T-helper 17 cell (primary cell): ENCODE measurements at regions not wholly inside any gene's neighbourhood (a gene's known extent, or its start where the extent isn't known, plus 50 kb on each side); places are given as distances from the start of the nearest gene placed in this dataset.
A peak's percentile ranks its signal among the peaks of the same experiment; 100 is the strongest.
"Not testable (repeated sequence)": the region's sequence is repeated elsewhere in the genome, so short reads cannot be mapped to it uniquely, and the experiment has no call there.

Experiments
- ATAC-seq: fragments of 150-1000 bp; cut with Tn5 transposase; 2 replicates; pipeline ENCODE4 v1.10.0; 2021; ENCODE audit warnings: mild to moderate bottlenecking, moderate library complexity
- DNase-seq, 3 donors: peaks; one replicate each; pipeline versions ENCODE4 v3.0.0 to v3.0.0-alpha.2; 2020 to 2021
- H3K9me3 ChIP-seq: one replicate; pipeline ENCODE4 v1.7.0; 2013; ENCODE audit warnings: low read length, mild to moderate bottlenecking; ENCODE audit not compliant: control insufficient read depth, poor library complexity, severe bottlenecking
- H3K27ac Mint-ChIP-seq: one replicate; pipeline ENCODE4 v1.8.0; 2022; ENCODE audit warnings: mild to moderate bottlenecking, moderate library complexity, mixed read lengths
- H3K27me3 Mint-ChIP-seq: one replicate; pipeline ENCODE4 v1.8.0; 2022; ENCODE audit warnings: mixed read lengths
- H3K36me3 Mint-ChIP-seq: one replicate; pipeline ENCODE4 v1.8.0; 2022; ENCODE audit warnings: low read depth, mixed read lengths
- H3K4me1 Mint-ChIP-seq: one replicate; pipeline ENCODE4 v1.8.0; 2022; ENCODE audit warnings: mild to moderate bottlenecking, mixed read lengths
- H3K4me3 Mint-ChIP-seq: one replicate; pipeline ENCODE4 v1.8.0; 2022; ENCODE audit warnings: mild to moderate bottlenecking, moderate library complexity, mixed read lengths

DNA sequence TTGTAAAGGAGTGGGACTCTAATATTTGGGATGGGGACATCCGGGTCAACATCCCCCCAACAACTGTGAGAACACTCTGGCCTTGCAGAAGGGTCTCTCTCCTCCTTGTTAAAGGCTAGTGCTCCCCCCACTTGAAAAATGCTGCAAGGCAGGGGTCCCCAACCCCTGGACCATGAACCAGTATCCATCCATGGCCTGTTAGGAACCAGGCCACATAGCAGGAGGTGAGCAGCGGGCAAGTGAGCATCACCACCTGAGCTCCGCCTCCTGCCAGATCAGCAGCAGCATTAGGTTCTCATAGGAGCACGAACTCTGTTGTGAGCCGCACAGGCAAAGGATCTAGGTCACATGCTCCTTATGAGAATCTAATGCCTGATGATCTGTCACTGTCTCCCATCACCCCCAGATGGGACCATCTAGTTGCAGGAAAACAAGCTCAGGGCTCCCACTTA, 243.9 kb upstream of the ID2 start:
- H3K27ac Mint-ChIP-seq, result no peak overlapping the region
- no peaks in the 10 kb centered on the region for H3K9me3 ChIP-seq
- H3K27me3 Mint-ChIP-seq, result no peaks in the 10 kb centered on the region
- H3K4me3 Mint-ChIP-seq, result no peak overlapping the region
- peaks cover 33% of the 10 kb centered on the region for H3K4me1 Mint-ChIP-seq
- DNase-seq (no peak), ATAC-seq (no peak)
- no peaks in the 10 kb centered on the region for H3K36me3 Mint-ChIP-seq

DNA sequence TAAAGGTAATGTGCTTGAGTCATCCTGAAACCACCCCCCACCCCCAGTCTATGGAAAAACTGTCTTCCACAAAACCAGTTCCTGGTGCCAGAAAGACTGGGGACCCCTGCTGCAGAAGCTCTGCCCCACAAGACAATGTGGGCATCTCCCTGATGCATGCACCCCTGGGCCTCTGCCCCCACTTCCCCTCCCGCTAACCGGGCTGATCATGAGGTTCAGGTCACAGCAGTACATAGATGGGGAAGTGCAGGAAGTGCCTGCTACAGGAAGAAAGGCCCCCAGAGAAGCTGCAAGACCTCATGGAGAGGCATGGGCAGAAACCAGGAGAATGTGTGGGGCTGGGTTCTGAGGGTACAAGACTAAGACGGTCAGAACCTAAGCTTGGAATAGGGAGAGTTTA, 243.4 kb upstream of the ID2 start:
- ATAC-seq (peak; percentile 28), DNase-seq (no peak)
- peaks cover 2% of the 10 kb centered on the region for H3K36me3 Mint-ChIP-seq
- H3K27ac Mint-ChIP-seq, result no peak overlapping the region
- H3K4me3 Mint-ChIP-seq, result peak overlapping the region; percentile 55
- H3K27me3 Mint-ChIP-seq, result no peaks in the 10 kb centered on the region
- H3K9me3 ChIP-seq, result no peaks in the 10 kb centered on the region
- H3K4me1 Mint-ChIP-seq, result peaks cover 33% of the 10 kb centered on the region

DNA sequence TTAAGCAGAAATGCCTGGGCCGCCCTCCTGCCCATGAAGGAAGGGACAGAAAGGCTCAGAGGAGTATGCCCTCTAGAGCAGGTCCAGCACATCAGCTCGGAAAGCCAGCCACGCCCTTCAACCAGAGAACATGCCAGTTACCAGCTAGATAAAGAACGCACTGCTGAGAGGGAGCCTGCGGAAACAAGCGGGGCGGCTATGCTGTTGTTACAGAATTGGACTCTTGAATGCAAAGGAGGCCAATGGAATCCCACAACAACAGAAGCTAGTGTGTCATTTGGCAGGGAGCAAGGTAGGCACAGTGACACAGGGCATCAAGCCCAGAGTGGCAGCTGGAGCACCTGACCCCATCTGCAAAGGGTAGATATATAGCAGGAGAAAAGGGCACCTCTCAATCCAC, 242.9 kb upstream of the ID2 start:
- Mint-ChIP-seq H3K36me3 (peaks cover 2% of the 10 kb centered on the region), H3K27ac (no peak overlapping the region), H3K27me3 (no peaks in the 10 kb centered on the region), H3K4me3 (no peak overlapping the region), H3K4me1 (peaks cover 31% of the 10 kb centered on the region)
- ATAC-seq, result no peak
- H3K9me3 ChIP-seq, result no peaks in the 10 kb centered on the region
- no peak for DNase-seq

DNA sequence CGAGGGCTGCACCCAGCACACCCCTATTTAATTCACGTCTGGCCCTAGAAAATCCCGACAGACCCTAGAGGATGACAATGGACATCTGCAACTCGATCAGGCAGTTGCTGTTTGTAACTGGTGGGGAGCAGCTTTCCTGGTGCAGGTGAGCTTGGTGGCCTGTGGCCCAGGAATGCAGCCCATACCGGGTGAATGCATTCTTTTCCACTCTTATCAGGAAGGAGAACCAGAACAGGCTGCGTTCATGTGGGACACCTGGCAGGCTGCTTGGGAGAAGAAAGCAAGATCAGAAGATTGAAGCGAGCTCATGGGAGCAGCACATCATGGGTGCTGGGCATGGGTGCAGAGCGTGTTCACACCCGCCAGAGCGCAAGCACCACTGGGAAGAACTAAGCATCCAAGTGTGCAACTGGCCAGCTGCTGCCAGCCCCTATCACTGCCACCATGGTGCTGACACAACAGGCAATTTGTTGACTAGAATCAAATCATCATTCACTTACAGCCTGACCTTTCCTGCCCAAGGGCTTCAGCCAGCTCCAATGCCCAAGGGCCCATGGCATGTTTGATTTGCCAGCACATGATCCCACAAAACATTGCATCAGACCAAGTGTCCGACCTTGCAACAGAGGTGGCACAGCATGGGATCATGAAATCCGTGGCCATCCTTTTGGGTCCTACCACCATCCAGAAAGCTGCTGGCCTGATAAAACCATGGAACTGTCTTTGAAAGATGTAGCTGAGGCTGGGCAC, 241.7 kb upstream of the ID2 start:
- DNase-seq (no peak), ATAC-seq (no peak)
- Mint-ChIP-seq H3K27me3 (no peaks in the 10 kb centered on the region), H3K27ac (peak overlapping the region; percentile 24), H3K4me1 (peaks cover 35% of the 10 kb centered on the region), H3K4me3 (no peak overlapping the region), H3K36me3 (peaks cover 2% of the 10 kb centered on the region)
- no peaks in the 10 kb centered on the region for H3K9me3 ChIP-seq

DNA sequence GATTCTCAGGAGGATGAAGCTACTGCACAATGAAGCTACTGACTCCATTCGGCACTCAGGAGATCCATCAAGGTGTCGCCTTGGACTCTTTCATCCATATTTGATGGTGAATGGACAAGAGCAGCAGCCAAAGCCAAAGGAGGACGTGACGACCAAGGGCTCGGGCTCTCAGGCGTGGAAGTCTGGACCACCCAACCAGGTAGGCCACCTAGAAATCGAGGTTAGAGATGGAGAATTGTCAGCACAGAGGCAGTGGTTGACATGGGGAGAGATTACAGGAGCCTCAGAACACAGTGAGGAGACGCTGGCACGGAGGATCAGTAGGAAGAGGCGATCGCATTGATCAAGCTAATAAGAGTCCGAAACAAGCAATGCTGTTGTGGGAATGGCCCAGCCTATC, 240.5 kb upstream of the ID2 start:
- Mint-ChIP-seq H3K4me3 (no peak overlapping the region), H3K36me3 (peaks cover 2% of the 10 kb centered on the region), H3K27me3 (no peaks in the 10 kb centered on the region), H3K4me1 (peaks cover 32% of the 10 kb centered on the region), H3K27ac (no peak overlapping the region)
- ATAC-seq, result no peak
- H3K9me3 ChIP-seq, result no peaks in the 10 kb centered on the region
- DNase-seq, result no peak

DNA sequence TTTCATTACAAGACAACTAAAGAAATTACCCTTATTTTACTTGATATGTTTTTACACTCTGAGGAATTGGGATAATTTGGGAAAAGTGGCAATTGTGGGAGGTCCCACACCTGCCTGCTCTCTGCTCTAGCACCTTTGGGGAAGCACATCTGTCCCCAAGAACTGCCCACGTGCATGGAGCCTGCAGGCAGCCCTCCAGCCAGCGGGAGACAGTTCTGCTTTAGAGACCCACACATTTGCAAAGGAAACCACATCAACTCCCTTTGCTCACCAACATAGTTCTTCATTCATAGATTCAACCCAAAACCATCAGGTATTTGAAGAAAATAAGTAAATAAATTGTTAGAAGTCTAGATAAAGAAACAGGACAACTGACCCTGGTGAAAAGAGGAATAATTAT, 239.9 kb upstream of the ID2 start:
- H3K4me3 Mint-ChIP-seq, result no peak overlapping the region
- no peak overlapping the region for H3K27ac Mint-ChIP-seq
- no peak for DNase-seq
- H3K4me1 Mint-ChIP-seq, result peaks cover 32% of the 10 kb centered on the region
- ATAC-seq, result no peak
- H3K9me3 ChIP-seq, result no peaks in the 10 kb centered on the region
- no peaks in the 10 kb centered on the region for H3K27me3 Mint-ChIP-seq
- peaks cover 2% of the 10 kb centered on the region for H3K36me3 Mint-ChIP-seq

DNA sequence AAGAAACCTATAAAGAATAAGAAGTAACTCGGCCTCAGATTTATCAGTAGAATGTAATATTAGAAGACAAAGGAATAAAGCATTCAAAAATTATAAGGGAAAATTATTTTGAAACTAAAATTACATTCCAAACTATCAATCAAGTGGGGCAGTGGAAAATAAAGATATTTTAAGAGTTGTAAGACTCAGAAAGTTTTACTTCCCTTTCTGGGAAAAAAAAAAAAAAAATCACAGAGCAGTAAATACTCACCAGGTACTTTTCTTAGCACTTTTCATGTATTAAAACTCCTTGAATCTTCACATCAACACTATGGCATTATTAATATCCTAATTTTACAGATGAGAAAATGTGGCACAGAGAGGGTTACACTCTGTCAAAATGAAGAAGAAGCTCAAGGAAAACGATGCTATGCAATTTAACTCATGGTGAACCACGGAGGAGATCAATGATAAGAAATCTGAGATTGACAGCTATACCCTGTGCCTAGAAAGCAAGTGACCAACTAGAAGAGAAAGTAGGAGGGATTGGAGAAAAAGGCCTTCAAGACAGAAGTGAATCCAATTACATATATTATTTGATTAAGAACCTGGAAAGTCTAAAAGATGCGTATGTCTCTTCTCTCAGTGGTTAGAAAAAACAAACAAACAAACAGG, 238.9 kb upstream of the ID2 start:
- no peaks in the 10 kb centered on the region for H3K27me3 Mint-ChIP-seq
- peak overlapping the region; percentile 15 for H3K4me3 Mint-ChIP-seq
- no peak for DNase-seq
- H3K36me3 Mint-ChIP-seq, result peaks cover 2% of the 10 kb centered on the region
- peaks cover 32% of the 10 kb centered on the region for H3K4me1 Mint-ChIP-seq
- H3K9me3 ChIP-seq, result no peaks in the 10 kb centered on the region
- no peak overlapping the region for H3K27ac Mint-ChIP-seq
- no peak for ATAC-seq

DNA sequence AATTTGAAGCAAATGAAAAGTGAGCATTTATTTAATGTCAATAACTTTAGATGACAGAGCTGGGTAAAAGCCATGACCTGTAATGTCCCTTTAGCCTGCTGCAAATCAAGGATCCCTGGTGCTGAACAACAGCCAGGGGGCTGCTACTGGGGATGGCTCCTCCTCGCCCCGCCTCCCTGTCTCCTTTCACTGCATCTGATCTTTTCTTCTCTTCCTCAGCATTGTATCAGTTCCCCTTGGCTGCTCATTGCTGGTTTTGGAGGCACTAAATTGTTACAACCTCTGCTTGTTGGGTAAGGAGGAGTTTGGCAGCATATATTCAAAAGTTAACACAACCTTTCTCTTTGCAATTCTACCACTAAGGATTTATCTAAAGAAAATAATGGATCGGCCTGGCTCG, 236.3 kb upstream of the ID2 start:
- H3K9me3 ChIP-seq, result no peaks in the 10 kb centered on the region
- DNase-seq (no peak), ATAC-seq (no peak)
- Mint-ChIP-seq H3K27ac (no peak overlapping the region), H3K36me3 (peaks cover 2% of the 10 kb centered on the region), H3K4me1 (peaks cover 26% of the 10 kb centered on the region), H3K27me3 (no peaks in the 10 kb centered on the region), H3K4me3 (no peak overlapping the region)

DNA sequence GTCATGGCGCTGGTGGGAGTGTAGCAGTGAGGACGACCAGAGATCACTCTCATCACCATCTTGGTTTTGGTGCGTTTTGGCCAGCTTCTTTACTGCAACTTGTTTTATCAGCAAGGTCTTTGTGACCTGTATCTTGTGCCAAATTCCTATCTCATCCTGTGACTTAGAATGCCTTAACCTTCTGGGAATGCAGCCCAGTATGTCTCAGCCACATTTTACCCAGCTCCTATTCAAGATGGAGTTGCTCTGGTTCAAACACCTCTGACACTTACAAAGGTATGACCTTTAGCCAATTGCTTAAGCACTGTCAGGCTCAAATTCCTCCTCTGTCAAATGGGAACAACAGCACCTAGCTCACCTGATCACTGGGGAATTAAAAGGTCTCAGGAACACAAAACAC, 235.1 kb upstream of the ID2 start:
- H3K27me3 Mint-ChIP-seq, result not testable (repeated sequence)

DNA sequence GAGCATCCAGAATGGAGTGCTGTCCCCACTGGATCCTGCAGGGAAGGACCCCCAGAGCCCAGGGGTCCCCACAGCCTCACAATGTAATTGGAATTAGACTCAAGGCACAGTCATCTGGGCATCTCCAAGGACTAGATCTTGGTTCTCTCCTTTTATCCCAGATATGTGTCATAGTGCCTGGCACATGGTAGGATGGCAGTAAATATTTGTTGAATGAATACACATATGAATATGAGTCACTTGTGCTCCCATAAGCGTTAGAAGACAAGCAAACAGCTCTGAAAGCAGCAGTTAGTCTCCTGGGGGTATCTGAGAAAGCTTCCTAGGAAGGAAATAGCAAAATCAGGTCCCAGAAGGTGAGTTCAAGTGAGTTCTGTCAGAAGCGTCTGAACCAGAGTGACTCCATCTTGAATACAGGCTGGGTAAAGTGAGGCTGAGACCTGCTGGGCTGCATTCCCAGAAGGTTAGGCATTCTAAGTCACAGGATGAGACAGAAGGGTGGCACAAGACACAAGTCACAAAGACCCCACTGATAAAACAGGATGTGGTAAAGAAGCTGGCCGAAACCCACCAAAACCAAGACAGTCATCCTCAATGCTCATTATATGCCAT, 234.1 kb upstream of the ID2 start:
- Mint-ChIP-seq H3K4me3 (no peak overlapping the region), H3K4me1 (peaks cover 20% of the 10 kb centered on the region), H3K36me3 (peaks cover 2% of the 10 kb centered on the region), H3K27ac (no peak overlapping the region), H3K27me3 (no peaks in the 10 kb centered on the region)
- no peaks in the 10 kb centered on the region for H3K9me3 ChIP-seq
- DNase-seq, result no peak
- ATAC-seq, result no peak

More for the DNA sequence above, 235.1 kb upstream of the ID2 start:
- ATAC-seq, H3K36me3 Mint-ChIP-seq, H3K4me3 Mint-ChIP-seq, DNase-seq, H3K27ac Mint-ChIP-seq, H3K9me3 ChIP-seq: not testable (repeated sequence)
- H3K4me1 Mint-ChIP-seq, result peaks cover 29% of the 10 kb centered on the region

DNA sequence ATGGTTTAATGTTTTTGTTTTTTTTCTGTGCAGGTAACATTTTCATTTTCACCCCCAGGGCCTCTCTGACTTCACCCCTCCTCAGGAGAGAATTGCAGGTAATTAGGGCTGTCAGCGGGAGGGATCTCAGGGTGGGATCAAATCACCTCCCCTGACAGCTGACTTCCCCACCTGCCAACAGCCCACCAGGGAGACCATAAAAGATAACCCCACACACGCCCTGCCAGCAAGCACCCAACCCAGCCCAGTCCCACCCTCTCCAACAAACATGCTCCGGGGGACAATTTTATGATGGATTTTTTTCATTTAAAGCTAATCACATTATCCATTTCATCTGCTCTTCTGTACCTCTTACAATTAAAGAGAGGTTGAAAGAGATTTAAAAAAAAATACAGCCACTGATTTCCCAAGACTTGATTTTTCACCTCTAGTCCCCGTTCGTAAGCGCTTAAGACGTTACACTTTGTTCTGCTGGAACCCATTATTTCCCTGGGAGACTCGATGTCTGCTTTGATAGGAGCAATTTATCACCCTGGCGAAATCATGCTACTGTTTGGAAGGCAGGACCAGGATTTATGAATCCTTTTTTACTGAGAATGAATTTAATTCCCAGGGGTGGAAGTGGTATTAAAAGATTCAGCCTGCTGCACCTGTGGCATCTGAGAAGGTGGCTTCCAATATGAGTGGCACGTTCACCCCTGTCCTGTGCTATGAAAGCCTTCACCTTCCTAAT, 232.9 kb upstream of the ID2 start:
- ATAC-seq, result no peak
- Mint-ChIP-seq H3K27ac (no peak overlapping the region), H3K36me3 (no peaks in the 10 kb centered on the region), H3K4me3 (no peak overlapping the region), H3K27me3 (no peaks in the 10 kb centered on the region), H3K4me1 (peaks cover 14% of the 10 kb centered on the region)
- DNase-seq, result no peak
- H3K9me3 ChIP-seq, result no peaks in the 10 kb centered on the region

DNA sequence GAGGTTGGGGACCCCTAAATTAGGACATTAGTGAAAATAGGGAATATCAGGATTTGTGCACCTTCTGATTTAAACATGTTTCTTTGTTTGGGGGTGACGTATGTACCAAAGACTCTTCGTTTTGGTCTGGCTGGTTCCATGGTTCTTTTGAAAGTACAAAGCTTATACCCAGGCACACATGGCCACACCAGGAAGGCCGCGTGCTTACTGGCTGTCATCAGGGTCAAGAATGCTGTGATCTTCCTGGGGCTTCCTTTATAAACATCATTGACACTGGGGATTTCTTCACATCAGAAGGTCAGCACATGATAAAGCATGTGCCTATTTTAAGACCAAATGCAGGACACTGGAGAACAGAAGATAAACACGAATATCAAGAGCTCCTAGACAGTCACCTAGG, 230.6 kb upstream of the ID2 start:
- DNase-seq (no peak), ATAC-seq (no peak)
- no peak overlapping the region for H3K4me3 Mint-ChIP-seq
- H3K9me3 ChIP-seq, result no peaks in the 10 kb centered on the region
- H3K4me1 Mint-ChIP-seq, result peaks cover 24% of the 10 kb centered on the region
- H3K27me3 Mint-ChIP-seq, result no peaks in the 10 kb centered on the region
- H3K36me3 Mint-ChIP-seq, result no peaks in the 10 kb centered on the region
- H3K27ac Mint-ChIP-seq, result peak overlapping the region; percentile 22

DNA sequence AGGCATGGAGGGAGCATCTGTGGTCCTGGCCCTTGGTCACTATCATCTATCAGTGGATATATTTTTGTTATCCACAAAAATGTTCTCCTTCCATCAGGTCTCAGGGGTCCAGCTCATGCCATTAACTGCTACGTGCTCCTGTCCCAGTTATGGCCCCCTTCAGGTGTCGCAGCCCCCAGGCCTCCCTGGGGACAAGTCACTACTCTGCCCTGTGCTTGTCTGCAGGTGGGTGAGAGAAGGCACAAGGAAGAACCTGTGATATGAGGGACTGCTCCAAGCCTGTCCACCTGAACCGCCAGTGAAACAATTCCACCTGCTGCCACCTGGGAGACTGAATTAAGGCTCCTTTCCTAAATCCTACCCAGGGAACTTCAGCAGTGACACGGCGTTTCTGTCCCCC, 229.6 kb upstream of the ID2 start:
- no peaks in the 10 kb centered on the region for H3K9me3 ChIP-seq
- H3K36me3 Mint-ChIP-seq, result no peaks in the 10 kb centered on the region
- no peak overlapping the region for H3K27ac Mint-ChIP-seq
- peaks cover 24% of the 10 kb centered on the region for H3K4me1 Mint-ChIP-seq
- no peaks in the 10 kb centered on the region for H3K27me3 Mint-ChIP-seq
- DNase-seq, result no peak
- ATAC-seq, result no peak
- no peak overlapping the region for H3K4me3 Mint-ChIP-seq
